Testis (tissue), 2 donors: ENCODE measurements at regions not wholly inside any gene's neighbourhood (a gene's known extent, or its start where the extent isn't known, plus 50 kb on each side); places are given as distances from the start of the nearest gene placed in this dataset.
"Not testable (repeated sequence)": the region's sequence is repeated elsewhere in the genome, so short reads cannot be mapped to it uniquely, and the experiment has no call there.

ENCODE experiments used
- DNase-seq: peaks from one replicate; pipeline ENCODE4 v3.0.0-alpha.2; 2019
- H3K27ac ChIP-seq, 2 donors: fragments of 200-600 bp; sonication (generic); one replicate each; pipeline ENCODE4 v1.5.1; 2019
- H3K27me3 ChIP-seq: fragments of 200-600 bp; sonication (generic); one replicate; pipeline ENCODE4 v1.5.1; 2019
- H3K36me3 ChIP-seq: fragments of 200-600 bp; sonication (generic); one replicate; pipeline ENCODE4 v1.5.1; 2017; ENCODE audit warnings: low read depth; ENCODE audit errors: missing control alignments
- H3K4me1 ChIP-seq: fragments of 200-600 bp; sonication (generic); one replicate; pipeline ENCODE4 v1.5.1; 2019
- H3K4me3 ChIP-seq, 2 donors: fragments of 200-600 bp; sonication (generic); one replicate each; pipeline ENCODE4 v1.5.1; 2017 to 2019
- H3K9me3 ChIP-seq: fragments of 200-600 bp; sonication (generic); one replicate; pipeline ENCODE4 v1.5.1; 2017
- CTCF ChIP-seq, 3 experiments: fragments of 450-650 bp in 2 of 3; fragments of 200-600 bp in 1 of 3; sonication (generic) in 1 of 3; IDR thresholded peaks; one replicate each; pipeline ENCODE4 v1.5.1; 2016 to 2019; ENCODE audit warnings: antibody characterized with exemption in 3 of 3, mild to moderate bottlenecking in 2 of 3, moderate library complexity in 1 of 3
- POLR2A ChIP-seq: fragments of 450-650 bp; IDR thresholded peaks from one replicate; pipeline ENCODE4 v1.6.1; 2017; ENCODE audit warnings: antibody characterized with exemption, mild to moderate bottlenecking, moderate library complexity
- WGBS, 2 donors: methylation state at CpG; one replicate each; pipeline ENCODE4 v1.1.5; 2018; 5-methylcytosine and 5-hydroxymethylcytosine counted together
- intact Hi-C: fragments of 100-400 bp; cut with DNase I; formaldehyde crosslinking; loops from one replicate; pipeline ENCODE4 v1.15.1; 2023; ENCODE audit warnings: low total_unique reads

- no peaks in the 10 kb centered on the region for H3K9me3 ChIP-seq
- no peak overlapping the region for H3K27ac ChIP-seq
- no peak overlapping the region for H3K4me3 ChIP-seq
- TF ChIP-seq POLR2A: no peak
- no peak for TF ChIP-seq CTCF (IDR thresholded peaks at IDR 0.05)
- WGBS, 2 donors: 89 to 92% methylated on average over 10 of the region's 10 CpGs
- no peaks in the 10 kb centered on the region for H3K36me3 ChIP-seq
- intact Hi-C loops: no loop called here
- no peak for DNase-seq
- peaks cover 5% of the 10 kb centered on the region for H3K4me1 ChIP-seq
- no peaks in the 10 kb centered on the region for H3K27me3 ChIP-seq
Observed at GRCh38 chr19:56912401-56913112, 72.0 kb upstream of the PEG3 start.

- H3K36me3 ChIP-seq, H3K9me3 ChIP-seq, intact Hi-C loops, H3K4me3 ChIP-seq, DNase-seq, H3K27me3 ChIP-seq, H3K4me1 ChIP-seq, H3K27ac ChIP-seq: not testable (repeated sequence)
- 67 to 68% methylated on average over 4 of the region's 4 CpGs for WGBS, 2 donors
Observed at GRCh38 chr19:56913113-56913455, 72.6 kb upstream of the PEG3 start.

GRCh38 chr19:56916528-56916927, 76.0 kb upstream of the PEG3 start:
- intact Hi-C loops: no loop called here
- no peak for TF ChIP-seq POLR2A
- no peak for TF ChIP-seq CTCF (IDR thresholded peaks at IDR 0.05)
- Histone ChIP-seq H3K9me3 (no peaks in the 10 kb centered on the region), H3K27ac (peak overlapping the region in 1 of 2 donors; percentile 31), H3K4me3 (no peak overlapping the region), H3K36me3 (no peaks in the 10 kb centered on the region), H3K27me3 (no peaks in the 10 kb centered on the region), H3K4me1 (peaks cover 38% of the 10 kb centered on the region)
- 93 to 99% methylated on average over 2 of the region's 2 CpGs for WGBS, 2 donors
- DNase-seq: no peak

- no peak for DNase-seq
- WGBS, 2 donors: 26 to 38% methylated on average over 6 of the region's 6 CpGs
- Histone ChIP-seq H3K9me3 (no peaks in the 10 kb centered on the region), H3K4me1 (peaks cover 40% of the 10 kb centered on the region), H3K27ac (peak overlapping the region; percentile 31 to 65), H3K36me3 (no peaks in the 10 kb centered on the region), H3K4me3 (no peak overlapping the region), H3K27me3 (no peaks in the 10 kb centered on the region)
- intact Hi-C loops: no loop called here
- TF ChIP-seq CTCF (IDR thresholded peaks at IDR 0.05): no peak
- TF ChIP-seq POLR2A: no peak
Observed at GRCh38 chr19:56917529-56917928, 77.0 kb upstream of the PEG3 start.

GRCh38 chr19:56917998-56918397, 77.5 kb upstream of the PEG3 start:
- 43 to 52% methylated on average over 6 of the region's 6 CpGs for WGBS, 2 donors
- intact Hi-C loops: no loop called here
- DNase-seq: peak; percentile 29

More at GRCh38 chr19:56917998-56918397, 77.5 kb upstream of the PEG3 start:
- peaks cover 40% of the 10 kb centered on the region for H3K4me1 ChIP-seq
- no peak overlapping the region for H3K4me3 ChIP-seq
- H3K27me3 ChIP-seq: no peaks in the 10 kb centered on the region
- no peaks in the 10 kb centered on the region for H3K36me3 ChIP-seq
- no peak for TF ChIP-seq POLR2A
- TF ChIP-seq CTCF (IDR thresholded peaks at IDR 0.05): peak in 2 of 3 experiments; percentile 14 to 17
- no peaks in the 10 kb centered on the region for H3K9me3 ChIP-seq
- H3K27ac ChIP-seq: peak overlapping the region in 1 of 2 donors; percentile 65
